ENCODE measurements at regions not wholly inside any gene's neighbourhood (a gene's known extent, or its start where the extent isn't known, plus 50 kb on each side); places are given as distances from the start of the nearest gene placed in this dataset.

DNA sequence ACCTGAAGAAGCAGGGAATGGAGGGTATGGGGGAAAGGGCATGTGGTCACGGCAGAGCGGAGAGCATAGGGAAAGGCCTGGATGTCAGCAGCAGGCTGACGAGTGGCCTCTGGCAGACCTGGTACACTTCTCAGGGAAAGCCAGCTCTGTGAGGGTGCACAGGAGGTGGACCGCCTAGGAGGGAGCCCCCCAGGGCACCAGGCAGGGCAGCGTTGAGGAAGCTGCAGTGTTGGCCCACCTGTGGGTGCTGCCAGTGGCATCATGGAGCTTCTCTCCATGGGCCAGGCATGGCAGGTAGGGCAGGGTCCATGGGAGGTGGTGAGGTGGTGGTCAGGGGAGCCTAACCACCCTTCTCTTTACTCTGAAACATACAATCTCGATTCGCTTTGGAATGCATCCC lies 143.0 kb upstream of the PITX1 start:
- Histone ChIP-seq H3K36me3 (ENCODE audit: control insufficient read depth in 1 of 2, insufficient read depth in 2 of 2, low read length in 2 of 2) (no peaks in the 10 kb centered on the region), H4K12ac (ENCODE audit: low read depth, low read length) (no peak overlapping the region), H3K4me2 (ENCODE audit: low read length) (no peak overlapping the region), H2BK5ac (ENCODE audit: low read depth, low read length, poor library complexity) (no peak overlapping the region), H3K23ac (ENCODE audit: low read length) (no peak overlapping the region), H3K4me3 (ENCODE audit: low read depth, low read length) (no peak overlapping the region), H3K4ac (ENCODE audit: low read depth, low read length) (no peak overlapping the region), H3K27me3 (ENCODE audit: insufficient read depth, low read length) (no peaks in the 10 kb centered on the region), H3K9me3 (ENCODE audit: insufficient read depth, low read depth, low read length) (no peaks in the 10 kb centered on the region), H2AK5ac (ENCODE audit: low read length) (no peak overlapping the region), H3K9ac (ENCODE audit: low read length) (no peak overlapping the region), H3K14ac (ENCODE audit: low read length) (no peak overlapping the region), H3K27ac (ENCODE audit: low read depth, low read length) (no peak overlapping the region), H3K79me1 (ENCODE audit: low read length) (no peaks in the 10 kb centered on the region), H3K4me1 (ENCODE audit: control insufficient read depth in 1 of 2, insufficient read depth in 2 of 2, low read length in 2 of 2) (peaks cover 0 to 9% of the 10 kb centered on the region in 2 experiments), H4K91ac (ENCODE audit: low read depth, low read length) (no peak overlapping the region), H3K79me2 (ENCODE audit: control insufficient read depth, insufficient read depth, low read length, poor library complexity) (no peaks in the 10 kb centered on the region), H2AFZ (ENCODE audit: insufficient read depth, low read length, poor library complexity) (no peak overlapping the region), H2BK12ac (ENCODE audit: low read length) (no peak overlapping the region), H2BK120ac (ENCODE audit: insufficient read depth, low read length, poor library complexity) (no peak overlapping the region), H4K8ac (ENCODE audit: low read depth, low read length) (no peak overlapping the region), H3K18ac (ENCODE audit: low read length) (no peak overlapping the region)
- no CpG with 5 or more reads among the region's 7 CpGs for WGBS (ENCODE audit: extremely low coverage, insufficient coverage, insufficient read length)
- DNase-seq = no peak

- peak; percentile 27 to 74 for DNase-seq
- no peak overlapping the region for H4K8ac ChIP-seq (ENCODE audit: low read depth, low read length)
- no peak overlapping the region for H3K27ac ChIP-seq (ENCODE audit: low read depth, low read length)
- no peak overlapping the region for H4K12ac ChIP-seq (ENCODE audit: low read depth, low read length)
- H2BK5ac ChIP-seq (ENCODE audit: low read depth, low read length, poor library complexity) = no peak overlapping the region
- H4K91ac ChIP-seq (ENCODE audit: low read depth, low read length) = no peak overlapping the region
- no peak overlapping the region for H3K4ac ChIP-seq (ENCODE audit: low read depth, low read length)
- no peaks in the 10 kb centered on the region for H3K79me1 ChIP-seq (ENCODE audit: low read length)
- H3K18ac ChIP-seq (ENCODE audit: low read length) = no peak overlapping the region
- H3K36me3 ChIP-seq (ENCODE audit: control insufficient read depth in 1 of 2, insufficient read depth in 2 of 2, low read length in 2 of 2) = no peaks in the 10 kb centered on the region
- H3K9ac ChIP-seq (ENCODE audit: low read length) = no peak overlapping the region
- H2AK5ac ChIP-seq (ENCODE audit: low read length) = no peak overlapping the region
- H3K79me2 ChIP-seq (ENCODE audit: control insufficient read depth, insufficient read depth, low read length, poor library complexity) = no peaks in the 10 kb centered on the region
- WGBS (ENCODE audit: extremely low coverage, insufficient coverage, insufficient read length) = no CpG with 5 or more reads among the region's 8 CpGs
- H3K9me3 ChIP-seq (ENCODE audit: insufficient read depth, low read depth, low read length) = no peaks in the 10 kb centered on the region
- no peak overlapping the region for H2AFZ ChIP-seq (ENCODE audit: insufficient read depth, low read length, poor library complexity)
- H2BK120ac ChIP-seq (ENCODE audit: insufficient read depth, low read length, poor library complexity) = no peak overlapping the region
- H3K23ac ChIP-seq (ENCODE audit: low read length) = no peak overlapping the region
- no peaks in the 10 kb centered on the region for H3K27me3 ChIP-seq (ENCODE audit: insufficient read depth, low read length)
- H3K4me1 ChIP-seq (ENCODE audit: control insufficient read depth in 1 of 2, insufficient read depth in 2 of 2, low read length in 2 of 2) = peaks cover 0 to 8% of the 10 kb centered on the region in 2 experiments
- no peak overlapping the region for H3K4me3 ChIP-seq (ENCODE audit: low read depth, low read length)
- no peak overlapping the region for H3K14ac ChIP-seq (ENCODE audit: low read length)
- H2BK12ac ChIP-seq (ENCODE audit: low read length) = no peak overlapping the region
- H3K4me2 ChIP-seq (ENCODE audit: low read length) = no peak overlapping the region
Measured at GRCh38 chr5:135174315-135175096, 140.5 kb upstream of the PITX1 start.

DNA sequence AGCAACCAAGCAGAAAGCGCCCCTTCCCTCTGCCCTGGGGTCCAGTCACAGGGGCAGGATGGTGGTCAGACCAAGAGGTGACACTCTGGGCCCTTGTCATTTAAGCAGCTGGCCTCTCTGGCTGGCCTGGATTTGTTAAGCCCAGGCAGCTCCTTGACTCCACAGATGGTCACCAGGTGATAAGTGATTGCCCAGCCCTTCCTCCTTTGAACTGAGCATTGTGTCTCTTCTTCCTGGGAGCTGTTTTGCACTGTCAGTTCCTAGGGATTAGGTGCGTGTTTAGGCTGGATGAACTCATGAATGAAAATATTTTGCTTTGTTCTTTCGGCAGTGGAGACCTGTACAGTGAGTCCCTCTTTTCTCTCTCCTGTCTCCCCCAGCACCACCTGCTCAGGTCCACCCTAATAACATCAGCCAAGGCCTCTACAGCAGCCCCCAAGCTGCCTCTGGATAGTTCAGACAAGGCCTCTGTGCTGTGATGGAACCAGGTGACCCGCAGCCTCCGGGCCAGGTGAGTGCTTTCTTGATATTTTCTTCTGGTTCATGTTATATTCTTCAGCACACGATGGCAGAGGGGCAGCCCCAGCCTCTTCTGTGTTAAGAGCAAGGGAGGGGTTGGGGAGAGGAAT lies 139.7 kb upstream of the PITX1 start:
- Histone ChIP-seq H3K23ac (ENCODE audit: low read length) (no peak overlapping the region), H3K27ac (ENCODE audit: low read depth, low read length) (no peak overlapping the region), H3K4ac (ENCODE audit: low read depth, low read length) (no peak overlapping the region), H2BK5ac (ENCODE audit: low read depth, low read length, poor library complexity) (no peak overlapping the region), H4K8ac (ENCODE audit: low read depth, low read length) (no peak overlapping the region), H3K14ac (ENCODE audit: low read length) (no peak overlapping the region), H3K18ac (ENCODE audit: low read length) (no peak overlapping the region), H3K27me3 (ENCODE audit: insufficient read depth, low read length) (no peaks in the 10 kb centered on the region), H3K9ac (ENCODE audit: low read length) (no peak overlapping the region), H3K79me1 (ENCODE audit: low read length) (no peaks in the 10 kb centered on the region), H3K79me2 (ENCODE audit: control insufficient read depth, insufficient read depth, low read length, poor library complexity) (no peaks in the 10 kb centered on the region), H2AK5ac (ENCODE audit: low read length) (no peak overlapping the region), H3K9me3 (ENCODE audit: insufficient read depth, low read depth, low read length) (no peaks in the 10 kb centered on the region), H3K4me2 (ENCODE audit: low read length) (no peak overlapping the region), H2BK12ac (ENCODE audit: low read length) (no peak overlapping the region), H2AFZ (ENCODE audit: insufficient read depth, low read length, poor library complexity) (no peak overlapping the region), H4K91ac (ENCODE audit: low read depth, low read length) (no peak overlapping the region), H3K4me3 (ENCODE audit: low read depth, low read length) (no peak overlapping the region), H3K4me1 (ENCODE audit: control insufficient read depth in 1 of 2, insufficient read depth in 2 of 2, low read length in 2 of 2) (peaks cover 0 to under 1% of the 10 kb centered on the region in 2 experiments), H3K36me3 (ENCODE audit: control insufficient read depth in 1 of 2, insufficient read depth in 2 of 2, low read length in 2 of 2) (no peaks in the 10 kb centered on the region), H4K12ac (ENCODE audit: low read depth, low read length) (no peak overlapping the region), H2BK120ac (ENCODE audit: insufficient read depth, low read length, poor library complexity) (no peak overlapping the region)
- WGBS (ENCODE audit: extremely low coverage, insufficient coverage, insufficient read length) = no CpG with 5 or more reads among the region's 6 CpGs
- DNase-seq = no peak

- peaks cover 4% of the 10 kb centered on the region for H3K27me3 ChIP-seq (ENCODE audit: insufficient read depth, low read length)
- H2AFZ ChIP-seq (ENCODE audit: insufficient read depth, low read length, poor library complexity) = no peak overlapping the region
- no peak overlapping the region for H3K27ac ChIP-seq (ENCODE audit: low read depth, low read length)
- H3K36me3 ChIP-seq (ENCODE audit: control insufficient read depth in 1 of 2, insufficient read depth in 2 of 2, low read length in 2 of 2) = no peaks in the 10 kb centered on the region
- H3K79me2 ChIP-seq (ENCODE audit: control insufficient read depth, insufficient read depth, low read length, poor library complexity) = no peaks in the 10 kb centered on the region
- no peak overlapping the region for H3K23ac ChIP-seq (ENCODE audit: low read length)
- no peak overlapping the region for H3K4me2 ChIP-seq (ENCODE audit: low read length)
- no peak overlapping the region for H3K4ac ChIP-seq (ENCODE audit: low read depth, low read length)
- H2AK5ac ChIP-seq (ENCODE audit: low read length) = no peak overlapping the region
- H3K9me3 ChIP-seq (ENCODE audit: insufficient read depth, low read depth, low read length) = no peaks in the 10 kb centered on the region
- DNase-seq = no peak
- no peak overlapping the region for H3K9ac ChIP-seq (ENCODE audit: low read length)
- H4K8ac ChIP-seq (ENCODE audit: low read depth, low read length) = no peak overlapping the region
- no peak overlapping the region for H2BK12ac ChIP-seq (ENCODE audit: low read length)
- no peak overlapping the region for H3K18ac ChIP-seq (ENCODE audit: low read length)
- H3K4me3 ChIP-seq (ENCODE audit: low read depth, low read length) = no peak overlapping the region
- H2BK5ac ChIP-seq (ENCODE audit: low read depth, low read length, poor library complexity) = no peak overlapping the region
- H3K14ac ChIP-seq (ENCODE audit: low read length) = no peak overlapping the region
- H3K79me1 ChIP-seq (ENCODE audit: low read length) = no peaks in the 10 kb centered on the region
- no peak overlapping the region for H4K91ac ChIP-seq (ENCODE audit: low read depth, low read length)
- WGBS (ENCODE audit: extremely low coverage, insufficient coverage, insufficient read length) = no CpG with 5 or more reads among the region's 2 CpGs
- no peaks in the 10 kb centered on the region for H3K4me1 ChIP-seq (ENCODE audit: control insufficient read depth in 1 of 2, insufficient read depth in 2 of 2, low read length in 2 of 2)
- no peak overlapping the region for H2BK120ac ChIP-seq (ENCODE audit: insufficient read depth, low read length, poor library complexity)
- no peak overlapping the region for H4K12ac ChIP-seq (ENCODE audit: low read depth, low read length)
Measured at GRCh38 chr5:135172718-135173117, 138.7 kb upstream of the PITX1 start.
